WTC11 (cell line): ENCODE measurements at regions not wholly inside any gene's neighbourhood (a gene's known extent, or its start where the extent isn't known, plus 50 kb on each side); places are given as distances from the start of the nearest gene placed in this dataset.

Experiments
- ATF1 ChIP-seq: sonication (generic); formaldehyde crosslinking; IDR thresholded peaks from 2 replicates; pipeline ENCODE4 v1.8.1; 2023; ENCODE audit warnings: mild to moderate bottlenecking, moderate library complexity, missing genetic modification reagents
- CTCF ChIP-seq: fragments of 200-600 bp; IDR thresholded peaks from 2 replicates; pipeline ENCODE4 v1.8.0; 2022; ENCODE audit warnings: antibody characterized with exemption
- FOXP1 ChIP-seq: sonication (generic); formaldehyde crosslinking; IDR thresholded peaks from 2 replicates; pipeline ENCODE4 v1.8.0; 2022; ENCODE audit warnings: missing genetic modification reagents, mild to moderate bottlenecking, moderate library complexity, borderline replicate concordance
- MAX ChIP-seq: sonication (generic); formaldehyde crosslinking; IDR thresholded peaks from 2 replicates; pipeline ENCODE4 v1.8.0; 2022; ENCODE audit warnings: mild to moderate bottlenecking, missing genetic modification reagents
- NFE2L1 ChIP-seq: sonication (generic); formaldehyde crosslinking; IDR thresholded peaks from 2 replicates; pipeline ENCODE4 v1.8.1; 2023; ENCODE audit warnings: missing genetic modification reagents

DNA sequence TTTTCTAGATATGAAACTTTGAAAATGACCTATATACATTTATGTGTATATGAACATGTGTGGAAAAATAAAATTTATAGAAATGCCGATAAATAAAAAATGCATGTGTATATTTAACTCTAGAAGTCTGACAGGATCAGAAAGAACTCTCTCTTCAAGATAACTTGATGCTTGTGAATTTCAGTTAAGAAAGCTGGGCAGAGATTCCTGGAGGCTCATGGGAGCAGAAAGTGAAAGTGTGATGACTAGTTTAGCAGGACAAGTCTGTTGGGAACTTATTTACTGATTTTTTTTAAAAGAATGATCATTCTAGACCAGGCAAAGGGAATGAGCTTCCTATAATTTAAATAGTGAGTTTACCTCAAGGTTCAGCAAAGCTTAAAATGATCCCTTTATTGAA, 81.5 kb upstream of the KCNAB1 start:
- TF ChIP-seq CTCF (no peak), ATF1 (CRISPR knock-in tag) (no peak), FOXP1 (CRISPR knock-in tag) (no peak), MAX (CRISPR knock-in tag) (no peak), NFE2L1 (CRISPR knock-in tag) (no peak)
